Activated T-helper 1 cell treated with anti-CD3 and anti-CD28 coated beads, Interleukin-12 subunit alpha, Interleukin-12 subunit beta, Interleukin-2, Interleukin-4 antibody, amounts not matched to agents 30 ng/mL and 10 ng/mL and 1 ng/mL, durations not matched to agents 14 hours and 24 hours and 36 hours (primary cell): ENCODE measurements at regions not wholly inside any gene's neighbourhood (a gene's known extent, or its start where the extent isn't known, plus 50 kb on each side); places are given as distances from the start of the nearest gene placed in this dataset.
A peak's percentile ranks its signal among the peaks of the same experiment; 100 is the strongest.

Experiments
- DNase-seq: peaks from one replicate; pipeline ENCODE4 v3.0.0; 2021; ENCODE audit warnings: low spot score
- H3K27ac Mint-ChIP-seq: one replicate; pipeline ENCODE4 v1.8.0; 2021; ENCODE audit warnings: mild to moderate bottlenecking, mixed read lengths
- H3K27me3 Mint-ChIP-seq: one replicate; pipeline ENCODE4 v1.8.0; 2022; ENCODE audit warnings: mild to moderate bottlenecking, moderate library complexity, mixed read lengths; ENCODE audit not compliant: insufficient read depth
- H3K36me3 Mint-ChIP-seq: one replicate; pipeline ENCODE4 v1.8.0; 2021; ENCODE audit warnings: low read depth, mixed read lengths
- H3K4me1 Mint-ChIP-seq: one replicate; pipeline ENCODE4 v1.8.0; 2021; ENCODE audit warnings: low read depth, mixed read lengths
- H3K4me3 Mint-ChIP-seq: one replicate; pipeline ENCODE4 v1.8.0; 2021; ENCODE audit warnings: mild to moderate bottlenecking, moderate library complexity, mixed read lengths
- H3K9me3 Mint-ChIP-seq: one replicate; pipeline ENCODE4 v1.8.0; 2021; ENCODE audit warnings: mixed read lengths
- intact Hi-C: fragments of 100-400 bp; cut with micrococcal nuclease; formaldehyde crosslinking; loops from one replicate; pipeline ENCODE4 v1.15.1; 2024

- Mint-ChIP-seq H3K9me3 (peaks cover 14% of the 10 kb centered on the region), H3K4me1 (peaks cover 10% of the 10 kb centered on the region), H3K27ac (no peak overlapping the region), H3K4me3 (no peak overlapping the region), H3K36me3 (no peaks in the 10 kb centered on the region), H3K27me3 (peaks cover 14% of the 10 kb centered on the region)
- intact Hi-C loops, result no loop called here
- no peak for DNase-seq
Observed at GRCh38 chr2:38218591-38218991, 142.6 kb upstream of the CYP1B1 start.

GRCh38 chr2:38217401-38218188, 141.6 kb upstream of the CYP1B1 start:
- intact Hi-C loops, result no loop called here
- Mint-ChIP-seq H3K27ac (no peak overlapping the region), H3K9me3 (peaks cover 14% of the 10 kb centered on the region), H3K36me3 (peaks cover 2% of the 10 kb centered on the region), H3K4me3 (no peak overlapping the region), H3K4me1 (peaks cover 12% of the 10 kb centered on the region), H3K27me3 (peaks cover 14% of the 10 kb centered on the region)
- DNase-seq, result no peak

- peaks cover 14% of the 10 kb centered on the region for H3K9me3 Mint-ChIP-seq
Observed at GRCh38 chr2:38216886-38217285, 140.9 kb upstream of the CYP1B1 start.

GRCh38 chr2:38215993-38216392, 140.0 kb upstream of the CYP1B1 start:
- H3K27me3 Mint-ChIP-seq, result peaks cover 17% of the 10 kb centered on the region
- H3K27ac Mint-ChIP-seq, result no peak overlapping the region
- H3K9me3 Mint-ChIP-seq, result peaks cover 14% of the 10 kb centered on the region
- H3K4me1 Mint-ChIP-seq, result peaks cover 12% of the 10 kb centered on the region
- DNase-seq, result no peak
- intact Hi-C loops, result no loop called here
- H3K36me3 Mint-ChIP-seq, result peaks cover 2% of the 10 kb centered on the region
- no peak overlapping the region for H3K4me3 Mint-ChIP-seq

More at GRCh38 chr2:38216886-38217285, 140.9 kb upstream of the CYP1B1 start:
- Mint-ChIP-seq H3K27me3 (peaks cover 14% of the 10 kb centered on the region), H3K27ac (no peak overlapping the region), H3K4me1 (peaks cover 12% of the 10 kb centered on the region), H3K4me3 (no peak overlapping the region), H3K36me3 (peaks cover 2% of the 10 kb centered on the region)
- DNase-seq, result no peak
- intact Hi-C loops, result no loop called here

- Mint-ChIP-seq H3K36me3 (peaks cover 2% of the 10 kb centered on the region), H3K4me1 (peaks cover 12% of the 10 kb centered on the region), H3K9me3 (peaks cover 14% of the 10 kb centered on the region), H3K27me3 (peaks cover 17% of the 10 kb centered on the region), H3K27ac (no peak overlapping the region), H3K4me3 (no peak overlapping the region)
- DNase-seq, result no peak
- intact Hi-C loops, result no loop called here
Observed at GRCh38 chr2:38215522-38215921, 139.6 kb upstream of the CYP1B1 start.

- Mint-ChIP-seq H3K27ac (peak overlapping the region; percentile 8), H3K9me3 (peaks cover 4% of the 10 kb centered on the region), H3K36me3 (peaks cover 2% of the 10 kb centered on the region), H3K4me1 (peaks cover 12% of the 10 kb centered on the region), H3K27me3 (peaks cover 15% of the 10 kb centered on the region), H3K4me3 (no peak overlapping the region)
- intact Hi-C loops, result no loop called here
- no peak for DNase-seq
Observed at GRCh38 chr2:38214209-38214717, 138.3 kb upstream of the CYP1B1 start.

- DNase-seq, result no peak
- peak overlapping the region; percentile 9 for H3K27ac Mint-ChIP-seq
- H3K27me3 Mint-ChIP-seq, result peaks cover 12% of the 10 kb centered on the region
- no peaks in the 10 kb centered on the region for H3K9me3 Mint-ChIP-seq
- H3K36me3 Mint-ChIP-seq, result peaks cover 2% of the 10 kb centered on the region
- intact Hi-C loops, result no loop called here
- H3K4me3 Mint-ChIP-seq, result no peak overlapping the region
- peaks cover 12% of the 10 kb centered on the region for H3K4me1 Mint-ChIP-seq
Observed at GRCh38 chr2:38213619-38214167, 137.7 kb upstream of the CYP1B1 start.

GRCh38 chr2:38212312-38212711, 136.4 kb upstream of the CYP1B1 start:
- DNase-seq, result no peak
- Mint-ChIP-seq H3K36me3 (peaks cover 2% of the 10 kb centered on the region), H3K27ac (no peak overlapping the region), H3K27me3 (peaks cover 7% of the 10 kb centered on the region), H3K4me1 (peaks cover 12% of the 10 kb centered on the region), H3K4me3 (no peak overlapping the region), H3K9me3 (no peaks in the 10 kb centered on the region)
- intact Hi-C loops, result no loop called here

- intact Hi-C loops, result no loop called here
- H3K27me3 Mint-ChIP-seq, result peaks cover 16% of the 10 kb centered on the region
- no peak overlapping the region for H3K4me3 Mint-ChIP-seq
- no peak overlapping the region for H3K27ac Mint-ChIP-seq
- no peaks in the 10 kb centered on the region for H3K36me3 Mint-ChIP-seq
- H3K4me1 Mint-ChIP-seq, result no peaks in the 10 kb centered on the region
- H3K9me3 Mint-ChIP-seq, result no peaks in the 10 kb centered on the region
- DNase-seq, result no peak
Observed at GRCh38 chr2:38207168-38207567, 131.2 kb upstream of the CYP1B1 start.

GRCh38 chr2:38203446-38203810, 127.5 kb upstream of the CYP1B1 start:
- Mint-ChIP-seq H3K4me1 (no peaks in the 10 kb centered on the region), H3K9me3 (no peaks in the 10 kb centered on the region), H3K27me3 (peaks cover 24% of the 10 kb centered on the region), H3K4me3 (no peak overlapping the region), H3K27ac (no peak overlapping the region), H3K36me3 (no peaks in the 10 kb centered on the region)
- no peak for DNase-seq
- intact Hi-C loops, result no loop called here

- H3K27me3 Mint-ChIP-seq, result peaks cover 29% of the 10 kb centered on the region
- H3K27ac Mint-ChIP-seq, result no peak overlapping the region
- DNase-seq, result no peak
- H3K4me3 Mint-ChIP-seq, result no peak overlapping the region
- H3K9me3 Mint-ChIP-seq, result no peaks in the 10 kb centered on the region
- H3K36me3 Mint-ChIP-seq, result no peaks in the 10 kb centered on the region
- intact Hi-C loops, result no loop called here
- H3K4me1 Mint-ChIP-seq, result no peaks in the 10 kb centered on the region
Observed at GRCh38 chr2:38202713-38203445, 126.9 kb upstream of the CYP1B1 start.

GRCh38 chr2:38201784-38202183, 125.8 kb upstream of the CYP1B1 start:
- peaks cover 31% of the 10 kb centered on the region for H3K27me3 Mint-ChIP-seq
- intact Hi-C loops, result no loop called here

GRCh38 chr2:38200598-38200997, 124.6 kb upstream of the CYP1B1 start:
- H3K9me3 Mint-ChIP-seq, result no peaks in the 10 kb centered on the region
- peaks cover 31% of the 10 kb centered on the region for H3K27me3 Mint-ChIP-seq
- no peaks in the 10 kb centered on the region for H3K4me1 Mint-ChIP-seq
- H3K36me3 Mint-ChIP-seq, result no peaks in the 10 kb centered on the region
- no peak for DNase-seq
- H3K4me3 Mint-ChIP-seq, result no peak overlapping the region
- no peak overlapping the region for H3K27ac Mint-ChIP-seq
- intact Hi-C loops, result no loop called here

More at GRCh38 chr2:38201784-38202183, 125.8 kb upstream of the CYP1B1 start:
- DNase-seq, result no peak
- H3K4me1 Mint-ChIP-seq, result no peaks in the 10 kb centered on the region
- no peaks in the 10 kb centered on the region for H3K9me3 Mint-ChIP-seq
- no peak overlapping the region for H3K27ac Mint-ChIP-seq
- H3K36me3 Mint-ChIP-seq, result no peaks in the 10 kb centered on the region
- no peak overlapping the region for H3K4me3 Mint-ChIP-seq
